ENCODE measurements at regions not wholly inside any gene's neighbourhood (a gene's known extent, or its start where the extent isn't known, plus 50 kb on each side); places are given as distances from the start of the nearest gene placed in this dataset.

DNA sequence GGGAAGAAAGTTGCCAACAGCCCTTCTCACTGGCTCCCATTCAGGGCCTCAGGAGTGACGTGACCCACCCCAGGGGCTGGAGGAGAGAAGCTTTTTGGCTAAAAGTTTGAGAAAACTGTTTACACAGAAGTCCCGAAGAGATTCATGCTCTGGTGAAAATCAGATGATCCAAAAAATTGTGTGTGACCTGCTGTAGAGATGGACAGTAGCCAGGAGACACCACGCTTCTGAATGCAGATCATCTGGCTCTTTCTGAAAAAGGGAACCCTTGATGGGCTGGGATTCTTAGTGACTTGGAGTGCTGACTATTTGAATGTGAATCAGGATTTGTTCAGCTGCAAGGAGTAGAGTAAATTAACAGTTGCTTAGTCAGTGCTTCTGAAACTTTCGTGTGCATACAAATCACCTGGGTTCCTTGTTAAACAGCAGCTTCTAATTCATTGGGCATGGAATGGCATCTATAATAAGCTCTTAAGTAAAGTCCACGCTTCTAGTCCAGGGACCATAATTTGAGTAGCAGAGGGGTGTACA, 265.1 kb downstream of the PREX1 start:
- TF ChIP-seq, protein P1, sequence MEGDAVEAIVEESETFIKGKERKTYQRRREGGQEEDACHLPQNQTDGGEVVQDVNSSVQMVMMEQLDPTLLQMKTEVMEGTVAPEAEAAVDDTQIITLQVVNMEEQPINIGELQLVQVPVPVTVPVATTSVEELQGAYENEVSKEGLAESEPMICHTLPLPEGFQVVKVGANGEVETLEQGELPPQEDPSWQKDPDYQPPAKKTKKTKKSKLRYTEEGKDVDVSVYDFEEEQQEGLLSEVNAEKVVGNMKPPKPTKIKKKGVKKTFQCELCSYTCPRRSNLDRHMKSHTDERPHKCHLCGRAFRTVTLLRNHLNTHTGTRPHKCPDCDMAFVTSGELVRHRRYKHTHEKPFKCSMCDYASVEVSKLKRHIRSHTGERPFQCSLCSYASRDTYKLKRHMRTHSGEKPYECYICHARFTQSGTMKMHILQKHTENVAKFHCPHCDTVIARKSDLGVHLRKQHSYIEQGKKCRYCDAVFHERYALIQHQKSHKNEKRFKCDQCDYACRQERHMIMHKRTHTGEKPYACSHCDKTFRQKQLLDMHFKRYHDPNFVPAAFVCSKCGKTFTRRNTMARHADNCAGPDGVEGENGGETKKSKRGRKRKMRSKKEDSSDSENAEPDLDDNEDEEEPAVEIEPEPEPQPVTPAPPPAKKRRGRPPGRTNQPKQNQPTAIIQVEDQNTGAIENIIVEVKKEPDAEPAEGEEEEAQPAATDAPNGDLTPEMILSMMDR (IDR thresholded peaks at IDR 0.05; ENCODE audit: low read depth, low read length), result no peak
- TF ChIP-seq POLR2A (IDR thresholded peaks at IDR 0.05; ENCODE audit: extremely low read depth, insufficient read length), result no peak
- TF ChIP-seq, protein P2, sequence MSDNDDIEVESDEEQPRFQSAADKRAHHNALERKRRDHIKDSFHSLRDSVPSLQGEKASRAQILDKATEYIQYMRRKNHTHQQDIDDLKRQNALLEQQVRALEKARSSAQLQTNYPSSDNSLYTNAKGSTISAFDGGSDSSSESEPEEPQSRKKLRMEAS (IDR thresholded peaks at IDR 0.05; ENCODE audit: low read depth, low read length), result no peak
- no peak for TF ChIP-seq MYC (IDR thresholded peaks at IDR 0.05; ENCODE audit: low read depth, low read length)
- H3K4me3 ChIP-seq (ENCODE audit: low read depth, low read length), result no peak overlapping the region
- no peak for DNase-seq (ENCODE audit: low read depth)

DNA sequence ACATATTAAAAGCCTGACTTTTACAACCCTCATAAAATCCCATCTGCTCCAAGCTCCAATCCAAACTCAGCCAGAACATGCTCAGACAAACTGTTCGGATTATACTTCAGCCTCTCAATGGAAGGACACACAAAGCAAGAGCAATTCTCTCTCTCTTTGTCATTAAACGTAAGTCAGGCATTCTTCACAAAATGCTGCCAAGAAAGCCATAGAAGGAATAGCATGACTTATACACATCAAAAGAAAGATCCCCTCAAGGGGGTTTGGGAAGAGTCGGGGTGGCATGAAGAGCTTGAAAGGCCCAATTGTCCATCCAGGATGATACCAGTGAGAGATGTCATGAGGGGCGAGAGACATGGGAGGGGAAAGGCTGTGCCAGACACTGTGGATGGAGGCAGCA, 268.9 kb downstream of the PREX1 start:
- no peak for DNase-seq (ENCODE audit: low read depth)
- no peak for TF ChIP-seq POLR2A (IDR thresholded peaks at IDR 0.05; ENCODE audit: extremely low read depth, insufficient read length)
- no peak overlapping the region for H3K4me3 ChIP-seq (ENCODE audit: low read depth, low read length)

DNA sequence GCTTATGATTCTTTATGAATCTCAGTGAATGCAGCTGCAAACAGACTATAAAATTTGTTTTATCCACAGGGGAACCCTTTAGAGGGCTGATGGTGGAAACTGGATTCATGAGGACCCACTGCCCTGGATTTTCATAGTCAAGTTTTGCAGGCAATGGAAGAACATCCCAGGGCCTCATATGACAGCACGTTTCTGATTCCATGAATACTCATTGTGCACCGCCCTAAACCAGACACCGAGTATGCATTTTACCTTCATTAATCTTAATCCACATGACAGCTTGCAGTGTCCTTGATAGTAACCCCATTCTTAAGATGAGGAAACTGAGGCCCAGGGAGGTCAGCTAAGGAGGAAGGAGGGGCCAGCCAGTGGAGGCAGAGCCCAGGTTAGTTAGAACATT, 270.4 kb downstream of the PREX1 start:
- no peak overlapping the region for H3K4me3 ChIP-seq (ENCODE audit: low read depth, low read length)
- no peak for DNase-seq (ENCODE audit: low read depth)
- TF ChIP-seq, protein P2 (IDR thresholded peaks at IDR 0.05; ENCODE audit: low read depth, low read length), result no peak
- TF ChIP-seq, protein P1 (IDR thresholded peaks at IDR 0.05; ENCODE audit: low read depth, low read length), result no peak
- TF ChIP-seq MYC (IDR thresholded peaks at IDR 0.05; ENCODE audit: low read depth, low read length), result no peak

DNA sequence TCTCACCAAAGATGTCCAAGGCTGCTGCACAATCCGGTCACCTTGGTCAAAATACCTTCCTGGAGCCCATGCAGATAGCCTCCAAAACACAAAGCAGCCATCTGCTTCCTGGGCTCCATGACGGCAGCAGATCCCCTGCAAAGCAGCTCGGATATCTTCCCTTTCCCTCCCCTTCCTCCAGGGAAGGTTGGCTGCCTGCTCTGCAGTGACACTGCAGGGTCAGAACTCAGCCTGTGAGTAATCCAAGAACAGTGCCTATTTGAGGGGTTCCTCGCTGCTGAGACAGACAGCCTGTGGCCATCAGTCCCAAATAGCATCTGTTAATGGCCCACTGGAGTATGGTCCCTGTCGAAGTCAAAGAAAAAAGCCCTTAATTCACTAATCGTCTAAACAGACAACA, 270.8 kb downstream of the PREX1 start:
- no peak overlapping the region for H3K4me3 ChIP-seq (ENCODE audit: low read depth, low read length)
- DNase-seq (ENCODE audit: low read depth), result no peak
- TF ChIP-seq POLR2A (IDR thresholded peaks at IDR 0.05; ENCODE audit: extremely low read depth, insufficient read length) (no peak), MYC (IDR thresholded peaks at IDR 0.05; ENCODE audit: low read depth, low read length) (no peak)
- TF ChIP-seq, protein P2 (IDR thresholded peaks at IDR 0.05; ENCODE audit: low read depth, low read length), result no peak
- TF ChIP-seq, protein P1 (IDR thresholded peaks at IDR 0.05; ENCODE audit: low read depth, low read length), result no peak

DNA sequence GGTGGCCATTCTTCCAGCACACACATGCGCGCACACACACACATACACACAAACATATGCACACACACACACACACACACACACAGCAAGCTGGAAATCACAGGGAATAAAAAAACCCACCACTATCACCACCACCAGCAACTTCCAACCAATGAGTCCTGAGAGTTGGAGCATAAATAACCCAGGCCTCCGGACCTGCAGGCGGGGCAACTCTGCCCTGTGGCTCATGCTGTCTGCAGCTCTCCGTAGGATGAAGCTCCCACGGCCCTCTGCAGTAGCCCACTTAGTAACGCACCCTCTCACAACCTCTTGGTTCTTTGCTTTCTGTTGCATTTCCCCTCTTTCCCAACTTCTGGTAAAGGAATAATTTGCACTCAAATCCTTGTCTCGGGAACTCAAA, 275.2 kb downstream of the PREX1 start:
- no peak overlapping the region for H3K4me3 ChIP-seq (ENCODE audit: low read depth, low read length)
- no peak for DNase-seq (ENCODE audit: low read depth)
- TF ChIP-seq POLR2A (IDR thresholded peaks at IDR 0.05; ENCODE audit: extremely low read depth, insufficient read length) (no peak), MYC (IDR thresholded peaks at IDR 0.05; ENCODE audit: low read depth, low read length) (no peak)

DNA sequence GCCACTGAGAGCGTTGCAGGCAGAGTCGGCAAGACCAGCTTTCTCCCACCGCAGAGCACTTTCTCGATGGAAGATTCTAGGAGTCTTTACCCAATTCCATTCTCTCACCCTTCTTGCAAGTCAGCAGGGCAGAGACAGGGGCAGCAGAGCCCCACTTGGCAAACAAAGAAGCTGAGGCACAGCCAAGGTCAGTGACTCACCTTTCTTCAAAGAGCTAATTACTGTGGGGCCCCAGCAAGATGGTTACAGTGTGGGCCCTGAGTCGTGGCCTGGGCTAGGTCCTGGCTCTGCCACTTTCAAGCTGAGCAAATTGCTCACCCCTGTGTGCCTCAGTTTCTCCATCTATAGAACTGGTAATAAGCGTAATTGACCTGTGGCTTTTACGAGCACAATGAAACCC, 277.0 kb downstream of the PREX1 start:
- no peak for DNase-seq (ENCODE audit: low read depth)
- no peak overlapping the region for H3K4me3 ChIP-seq (ENCODE audit: low read depth, low read length)
- TF ChIP-seq, protein P1 (IDR thresholded peaks at IDR 0.05; ENCODE audit: low read depth, low read length), result no peak
- TF ChIP-seq MYC (IDR thresholded peaks at IDR 0.05; ENCODE audit: low read depth, low read length) (no peak), POLR2A (IDR thresholded peaks at IDR 0.05; ENCODE audit: extremely low read depth, insufficient read length) (no peak)
- TF ChIP-seq, protein P2 (IDR thresholded peaks at IDR 0.05; ENCODE audit: low read depth, low read length), result no peak

DNA sequence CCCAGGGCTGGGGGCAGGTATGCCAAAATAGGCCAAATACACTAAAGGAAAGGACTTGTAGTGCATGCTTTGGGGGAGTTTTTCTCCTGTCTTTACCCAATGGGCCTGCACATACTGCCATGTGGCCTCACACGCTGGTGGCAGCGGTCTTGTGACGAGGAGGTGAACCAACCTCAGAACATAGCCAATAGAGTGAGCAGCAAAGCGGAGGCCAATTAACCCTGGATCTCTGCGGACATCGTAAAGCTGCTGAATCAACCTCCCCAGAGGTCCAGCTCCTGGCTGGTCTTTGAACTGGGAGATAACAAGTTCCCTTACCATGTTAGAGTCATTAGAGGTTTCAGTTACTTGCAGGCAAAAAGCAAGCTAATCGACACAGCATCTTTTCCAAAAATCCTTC, 280.1 kb downstream of the PREX1 start:
- no peak overlapping the region for H3K4me3 ChIP-seq (ENCODE audit: low read depth, low read length)
- TF ChIP-seq POLR2A (IDR thresholded peaks at IDR 0.05; ENCODE audit: extremely low read depth, insufficient read length) (no peak), MYC (IDR thresholded peaks at IDR 0.05; ENCODE audit: low read depth, low read length) (no peak)
- TF ChIP-seq, protein P2 (IDR thresholded peaks at IDR 0.05; ENCODE audit: low read depth, low read length), result no peak
- TF ChIP-seq, protein P1 (IDR thresholded peaks at IDR 0.05; ENCODE audit: low read depth, low read length), result no peak
- no peak for DNase-seq (ENCODE audit: low read depth)
